Ovary (tissue), 3 donors: ENCODE measurements at regions not wholly inside any gene's neighbourhood (a gene's known extent, or its start where the extent isn't known, plus 50 kb on each side); places are given as distances from the start of the nearest gene placed in this dataset.

ENCODE experiments used
- CTCF ChIP-seq, 3 donors: fragments of 450-650 bp in 2 of 3; fragments of 200-600 bp in 1 of 3; IDR thresholded peaks; one replicate each; pipeline versions ENCODE4 v1.5.1 to v1.8.0; 2016 to 2022; ENCODE audit warnings: antibody characterized with exemption in 3 of 3, mild to moderate bottlenecking in 1 of 3
- EP300 ChIP-seq: sonication (generic); formaldehyde crosslinking; IDR thresholded peaks from one replicate; pipeline ENCODE4 v1.6.1; 2017; ENCODE audit warnings: antibody characterized with exemption
- donor health status: DM: no; HTN: no; CAD: no.

GRCh38 chr1:200495901-200496300, 86.1 kb upstream of the ZNF281 start:
- TF ChIP-seq CTCF (IDR thresholded peaks at IDR 0.05) (no peak), EP300 (no peak)
